Activated CD4-positive, alpha-beta T cell treated with anti-CD3 and anti-CD28 coated beads, Interleukin-2, amount 50 U/mL, for 48 hours (primary cell): ENCODE measurements at regions not wholly inside any gene's neighbourhood (a gene's known extent, or its start where the extent isn't known, plus 50 kb on each side); places are given as distances from the start of the nearest gene placed in this dataset.

ENCODE experiments used
- DNase-seq, 2 experiments: peaks; one replicate each; pipeline ENCODE4 v3.0.0-alpha.2; 2020

- DNase-seq: no peak
These were observed 648.5 kb downstream of the BRD1 start for GRCh38 chr22:49179175-49179574.

DNA sequence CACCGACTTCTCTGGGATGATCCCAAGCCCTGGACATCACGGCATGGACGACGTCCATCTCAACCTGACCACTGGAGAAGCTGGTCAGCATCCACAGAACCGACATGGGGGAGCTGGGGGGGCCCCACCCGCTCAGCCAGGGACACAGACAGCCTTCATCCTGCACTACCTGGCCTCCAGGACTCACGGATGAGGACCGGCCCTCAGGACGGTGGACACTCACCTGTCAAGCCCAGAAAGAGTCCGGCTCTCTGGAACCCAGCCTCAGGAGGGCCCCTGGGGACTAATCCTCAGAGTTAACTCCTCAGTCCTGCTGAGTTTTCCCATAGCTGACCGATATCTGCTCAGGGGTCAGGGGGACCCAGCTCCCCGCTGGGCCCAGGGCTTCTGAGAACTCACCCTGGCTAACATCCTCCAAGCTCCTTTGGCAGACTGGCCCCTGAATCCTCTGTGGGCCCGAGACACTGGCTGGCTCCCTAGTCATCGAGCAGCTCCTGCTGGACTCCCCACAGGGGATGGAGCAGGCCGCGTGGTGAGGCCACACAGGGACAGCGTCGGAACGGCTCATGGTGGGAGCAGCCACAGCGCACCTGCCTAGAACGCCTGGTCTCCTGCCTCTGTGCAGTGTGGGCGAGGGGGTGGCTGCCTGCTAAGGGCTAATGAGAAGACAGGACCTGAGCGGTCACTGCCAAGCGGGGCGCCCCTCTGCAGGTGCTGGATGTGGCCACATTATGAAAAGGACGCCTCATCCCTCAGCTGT, 649.2 kb downstream of the BRD1 start:
- no peak for DNase-seq

DNA sequence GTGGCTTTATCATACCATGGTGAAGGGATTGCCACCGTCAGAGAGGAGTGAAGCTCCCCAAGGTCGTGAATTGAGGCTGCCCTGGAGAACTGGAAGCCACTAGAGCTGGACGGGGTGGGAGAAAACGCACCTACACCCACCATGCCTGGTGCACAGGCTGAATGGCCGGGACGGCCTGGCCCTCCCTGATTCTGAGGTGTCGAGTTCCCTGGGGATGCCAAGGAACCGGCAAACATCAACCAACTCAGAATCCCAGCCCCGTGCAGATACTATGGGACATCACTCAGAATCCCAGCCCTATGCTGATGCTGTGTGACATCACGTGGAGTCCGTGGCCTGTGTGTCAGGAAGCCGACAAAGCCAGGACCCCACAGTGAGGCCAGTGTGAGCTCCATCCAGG, 650.0 kb downstream of the BRD1 start:
- DNase-seq: no peak

DNA sequence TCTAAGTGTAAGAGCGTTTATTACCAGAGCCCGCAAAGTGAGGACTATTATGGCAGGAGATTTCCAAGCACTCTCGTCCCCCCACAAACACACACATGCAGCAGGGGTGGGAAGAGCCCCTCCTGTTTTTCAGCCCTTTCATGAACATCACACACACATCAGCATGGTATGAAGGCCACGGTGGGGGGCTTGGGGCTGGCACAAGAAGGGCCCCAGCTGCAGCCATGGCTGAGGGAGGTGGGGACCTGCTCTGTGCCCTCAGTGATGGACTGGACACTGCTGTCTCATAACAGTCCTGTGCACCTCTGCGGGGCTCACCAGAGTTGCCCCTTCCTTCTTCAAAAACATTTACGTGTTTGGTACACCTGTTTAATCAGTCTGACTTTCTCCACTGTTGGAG, 650.7 kb downstream of the BRD1 start:
- DNase-seq: no peak

DNA sequence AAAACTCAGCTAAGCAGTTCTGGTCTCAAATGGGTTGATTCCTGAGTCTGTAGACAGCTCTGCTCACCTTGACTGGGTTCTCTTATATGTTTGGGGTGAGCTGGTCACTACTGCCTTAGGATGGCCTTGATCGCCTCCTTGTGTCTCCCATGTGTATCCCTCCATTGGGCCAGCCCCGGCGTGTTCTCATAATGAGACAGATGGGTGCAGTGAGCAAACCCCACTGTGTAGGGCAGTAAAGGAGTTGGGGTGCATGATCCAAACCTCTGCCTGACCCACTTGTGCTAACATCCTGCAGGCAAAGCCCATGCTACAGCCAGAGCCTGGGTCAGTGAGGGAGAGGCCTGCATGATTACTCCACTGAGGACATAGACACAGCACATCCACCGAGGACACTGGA, 657.6 kb downstream of the BRD1 start:
- DNase-seq: no peak

DNA sequence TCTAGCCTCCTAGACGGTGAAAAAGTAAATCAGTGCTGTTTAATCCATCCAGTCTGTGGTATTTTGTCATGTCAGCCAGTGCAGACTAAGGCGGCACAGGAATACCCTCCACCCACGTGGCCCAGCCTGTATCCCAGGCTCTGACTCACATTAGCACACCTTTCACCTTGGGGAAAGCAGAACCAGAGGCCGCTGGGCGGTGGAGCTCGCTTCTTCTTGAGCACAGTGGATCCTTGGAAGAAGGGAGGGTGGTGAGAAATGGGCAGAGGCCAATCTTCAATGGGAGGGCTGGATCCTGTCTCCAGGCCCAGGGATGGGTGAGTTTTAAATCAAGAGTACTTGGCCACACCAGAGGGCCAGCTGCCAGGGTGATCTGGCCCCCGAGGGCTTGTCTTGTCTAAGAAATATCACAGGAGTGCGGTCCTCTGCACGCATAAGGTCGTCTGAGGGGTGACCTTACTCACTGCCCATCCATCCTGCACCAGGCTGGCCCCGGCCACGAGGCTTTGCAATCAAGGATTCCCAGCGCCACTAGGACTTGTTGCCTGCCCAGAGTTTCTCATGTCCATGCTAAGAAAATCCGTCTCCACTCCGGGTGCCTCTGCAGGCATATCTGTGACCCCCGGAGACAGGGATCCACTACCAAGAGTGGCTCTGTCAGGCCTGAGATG, 658.5 kb downstream of the BRD1 start:
- DNase-seq: no peak

DNA sequence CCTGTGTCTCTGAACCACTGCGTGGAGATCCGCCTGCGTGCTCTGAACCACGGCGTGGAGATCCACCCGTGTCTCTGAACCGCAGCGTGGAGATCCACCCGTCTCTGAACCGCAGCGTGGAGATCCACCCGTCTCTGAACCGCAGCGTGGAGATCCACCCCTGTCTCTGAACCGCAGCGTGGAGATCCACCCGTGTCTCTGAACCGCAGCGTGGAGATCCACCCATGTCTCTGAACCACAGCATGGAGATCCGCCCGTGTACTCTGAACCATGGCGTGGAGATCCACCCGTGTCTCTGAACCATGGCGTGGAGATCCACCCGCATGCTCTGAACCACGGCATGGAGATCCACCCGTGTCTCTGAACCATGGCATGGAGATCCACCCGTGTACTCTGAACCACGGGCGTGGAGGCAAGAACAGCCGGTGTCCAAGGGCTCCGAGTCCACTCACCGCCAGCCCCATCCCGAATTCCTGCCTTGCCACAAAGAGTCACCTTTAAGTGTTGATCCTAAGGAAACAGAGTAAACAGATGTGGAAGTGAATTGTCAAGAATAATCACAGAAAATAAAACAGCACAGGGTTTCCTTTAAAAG, 659.4 kb downstream of the BRD1 start:
- DNase-seq: no peak

DNA sequence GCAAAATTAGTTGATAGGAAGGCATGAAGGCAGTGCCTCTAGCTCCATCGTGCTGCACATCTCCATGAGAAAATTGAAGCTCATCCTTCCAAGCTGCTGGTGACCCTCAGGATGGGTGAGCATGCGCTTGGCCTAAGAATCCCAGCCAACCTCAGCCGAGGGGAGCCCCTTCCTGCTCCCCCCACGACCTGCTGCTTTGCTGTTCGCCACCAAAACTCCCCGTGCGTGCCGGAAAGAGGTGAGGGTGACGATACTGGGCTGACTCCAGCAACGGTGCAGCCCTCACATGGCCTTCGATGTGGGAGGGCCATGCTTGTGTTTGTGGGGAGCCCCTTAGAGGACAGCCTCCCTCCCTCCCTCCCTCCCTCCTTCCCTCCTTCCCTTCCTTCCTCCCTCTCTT, 660.9 kb downstream of the BRD1 start:
- no peak for DNase-seq

DNA sequence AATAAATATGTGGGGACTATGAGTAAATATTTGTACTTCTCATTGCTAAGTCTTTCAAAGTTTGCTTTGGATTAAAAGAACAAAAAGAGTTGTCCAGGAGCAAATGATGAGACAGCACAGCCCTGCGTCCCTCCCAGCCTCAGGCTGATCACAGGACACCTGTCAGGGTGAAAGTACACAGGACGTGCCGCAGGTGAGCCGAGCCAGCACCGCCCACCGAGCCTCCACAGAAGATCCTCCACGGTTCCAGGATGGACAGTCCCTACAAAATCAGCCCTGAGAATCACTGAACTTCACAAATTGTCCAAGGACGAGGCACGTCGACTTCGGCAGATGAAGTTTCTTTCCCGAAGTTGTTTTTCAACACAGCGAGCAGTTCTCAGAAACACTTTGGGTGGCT, 661.5 kb downstream of the BRD1 start:
- no peak for DNase-seq

DNA sequence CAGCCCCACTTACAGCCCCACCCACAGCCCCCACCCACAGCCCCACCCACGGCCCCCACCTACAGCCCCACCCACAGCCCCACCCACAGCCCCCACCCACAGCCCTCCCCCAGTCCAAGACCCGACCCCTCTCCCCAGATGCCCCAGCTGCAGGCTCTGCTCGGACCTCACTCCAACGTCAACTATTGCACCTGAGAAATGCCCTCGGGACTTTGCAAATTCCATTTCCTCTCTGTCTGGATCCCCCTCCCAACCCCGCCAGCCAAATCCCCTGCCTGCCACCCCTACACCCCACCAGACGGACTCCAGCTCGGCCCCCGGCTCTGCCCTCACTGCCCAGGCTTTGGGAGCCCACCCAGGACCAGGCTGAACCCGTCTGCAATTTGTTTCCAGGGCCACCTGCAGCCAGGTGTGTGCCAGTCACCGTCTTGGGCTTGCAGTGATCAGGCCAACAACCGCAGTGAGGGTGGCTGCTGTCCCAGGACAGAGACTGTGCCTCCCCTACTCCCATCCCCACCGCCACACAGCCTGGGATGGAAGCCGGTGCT, 662.8 kb downstream of the BRD1 start:
- DNase-seq: no peak

DNA sequence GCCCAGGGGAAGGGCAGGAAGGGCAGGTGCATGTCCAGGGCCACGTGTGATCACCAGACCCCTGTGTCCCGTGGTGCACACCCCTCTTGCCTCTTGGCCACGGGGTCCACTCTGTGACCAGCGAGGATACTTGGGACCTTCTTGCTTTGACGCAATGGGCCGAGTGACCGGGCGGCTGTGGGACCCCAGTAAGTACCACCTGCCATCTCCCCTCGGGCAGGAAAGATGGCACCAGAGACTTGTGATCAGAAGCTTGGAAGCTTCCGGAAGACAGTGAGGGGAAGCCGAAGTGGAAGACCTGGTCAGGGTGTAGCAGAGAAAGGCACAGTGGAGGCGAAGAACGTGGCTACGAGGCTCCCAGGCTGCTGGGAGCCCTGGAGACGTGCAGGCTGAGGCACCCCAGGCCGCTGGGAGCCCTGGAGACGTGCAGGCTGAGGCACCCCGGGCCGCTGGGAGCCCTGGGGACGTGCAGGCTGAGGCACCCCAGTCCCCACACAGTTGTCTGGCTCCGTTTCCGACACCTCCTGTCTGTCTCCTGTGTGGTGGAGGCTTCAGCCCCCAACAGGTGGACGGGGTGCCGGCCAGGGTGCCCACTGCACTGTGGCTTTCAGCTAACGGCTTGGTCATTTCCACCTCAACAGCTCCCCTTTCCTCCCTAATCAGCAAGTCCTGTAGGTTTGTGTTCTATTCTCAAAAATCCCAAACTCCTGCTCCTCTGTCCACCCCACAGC, 663.5 kb downstream of the BRD1 start:
- DNase-seq: no peak

- DNase-seq: no peak
These were observed 664.3 kb downstream of the BRD1 start for GRCh38 chr22:49163258-49163959.

- DNase-seq: no peak
These were observed 664.8 kb downstream of the BRD1 start for GRCh38 chr22:49162841-49163240.

GRCh38 chr22:49161002-49161850, 666.4 kb downstream of the BRD1 start:
- DNase-seq: no peak

- DNase-seq: no peak
These were observed 667.2 kb downstream of the BRD1 start for GRCh38 chr22:49160261-49161001.

DNA sequence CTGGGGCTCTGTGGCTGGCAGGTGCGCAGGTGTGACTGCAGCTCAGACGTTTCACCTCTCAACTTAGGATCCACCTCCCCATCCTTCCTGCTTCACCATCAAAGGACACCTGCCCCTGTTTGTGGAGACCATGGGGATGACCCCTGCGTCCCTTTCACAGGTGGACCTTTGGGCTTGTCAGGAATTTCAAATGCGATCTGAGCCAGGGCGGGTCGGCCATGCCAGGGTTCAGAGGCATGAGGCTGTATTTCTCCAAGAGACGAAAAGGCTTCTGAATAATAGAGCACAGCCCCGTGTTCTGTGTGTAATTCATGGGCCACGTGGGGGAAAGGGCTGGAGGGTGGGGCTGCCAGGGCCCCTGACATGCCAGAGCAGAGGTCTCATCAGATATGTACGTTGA, 668.0 kb downstream of the BRD1 start:
- no peak for DNase-seq

DNA sequence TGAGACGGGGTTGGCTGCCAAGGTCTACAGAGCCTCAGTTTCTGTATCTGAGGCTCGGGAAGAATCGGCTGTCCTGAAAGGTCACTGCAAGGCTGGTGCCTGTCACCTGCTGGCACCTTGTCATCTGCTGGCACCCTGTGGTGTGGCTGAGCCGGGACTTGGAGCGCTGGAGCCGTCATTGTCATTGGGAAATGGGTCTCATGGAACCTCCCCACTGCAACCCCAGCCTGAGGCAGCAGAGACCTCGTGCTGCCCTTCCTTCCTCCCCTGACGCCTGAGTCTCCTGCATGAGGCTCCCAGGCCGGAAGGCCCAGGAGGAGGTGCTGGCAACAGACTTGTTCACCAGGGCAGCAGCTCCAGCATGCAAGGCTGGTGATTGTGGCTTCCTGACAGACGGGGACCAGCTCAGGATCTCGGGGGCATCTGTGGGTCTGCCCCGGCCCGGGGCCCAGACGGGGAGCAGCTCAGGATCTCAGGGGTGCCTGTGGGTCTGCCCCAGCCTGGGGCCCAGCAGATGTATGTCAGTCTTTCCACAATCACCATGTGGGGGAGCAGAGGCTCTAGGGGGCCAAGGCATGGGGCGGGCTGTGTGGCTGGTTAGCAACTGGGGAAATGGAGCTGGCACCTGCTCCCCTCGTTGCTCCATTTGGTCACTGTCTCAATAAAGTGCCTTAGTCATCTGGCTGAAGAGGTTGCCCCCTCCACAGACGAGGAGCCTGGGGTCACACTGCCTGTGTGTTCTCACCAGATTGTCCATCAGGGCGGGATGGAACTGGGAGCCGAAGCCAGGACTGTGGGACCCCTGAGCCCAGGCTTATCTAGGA, 668.7 kb downstream of the BRD1 start:
- DNase-seq: no peak

- no peak for DNase-seq
These were observed 669.9 kb downstream of the BRD1 start for GRCh38 chr22:49157529-49158339.

DNA sequence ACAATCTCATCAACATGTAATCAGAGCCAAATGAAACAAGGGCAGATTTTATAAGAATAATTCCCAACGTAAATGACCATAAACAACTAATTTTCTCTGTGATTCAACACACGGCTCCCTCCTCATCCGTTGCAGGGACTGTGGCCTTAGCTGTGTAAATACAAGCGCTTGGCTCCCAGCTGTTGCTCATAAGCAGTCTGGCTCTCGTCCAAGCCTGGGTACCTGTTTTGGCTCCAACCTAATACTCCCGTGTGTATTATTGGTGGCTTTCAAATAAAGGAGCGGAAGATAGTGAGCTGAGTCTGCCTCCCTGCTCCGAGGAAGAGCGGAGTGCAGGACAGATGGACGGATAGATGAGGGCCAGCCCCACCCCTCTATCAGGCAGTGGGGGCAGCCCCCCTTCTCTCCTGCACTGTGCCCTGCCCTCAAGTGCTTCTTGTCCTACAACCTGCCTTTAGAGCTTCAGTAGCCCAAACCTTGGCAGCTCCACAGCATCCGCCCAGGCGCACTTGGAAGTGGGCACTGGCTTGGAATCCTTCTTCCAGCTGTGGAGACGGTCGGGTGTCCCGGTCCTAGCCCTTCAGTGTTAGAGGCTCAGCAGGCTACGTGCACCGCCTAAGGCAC, 670.9 kb downstream of the BRD1 start:
- no peak for DNase-seq
